IPS DF 19.7 (cell line): ENCODE measurements at regions not wholly inside any gene's neighbourhood (a gene's known extent, or its start where the extent isn't known, plus 50 kb on each side); places are given as distances from the start of the nearest gene placed in this dataset.
"Not testable (repeated sequence)": the region's sequence is repeated elsewhere in the genome, so short reads cannot be mapped to it uniquely, and the experiment has no call there.

ENCODE experiments used
- DNase-seq: peaks from one replicate; pipeline ENCODE4 v3.0.0-alpha.2; 2013; ENCODE audit warnings: low read depth, low spot score

DNA sequence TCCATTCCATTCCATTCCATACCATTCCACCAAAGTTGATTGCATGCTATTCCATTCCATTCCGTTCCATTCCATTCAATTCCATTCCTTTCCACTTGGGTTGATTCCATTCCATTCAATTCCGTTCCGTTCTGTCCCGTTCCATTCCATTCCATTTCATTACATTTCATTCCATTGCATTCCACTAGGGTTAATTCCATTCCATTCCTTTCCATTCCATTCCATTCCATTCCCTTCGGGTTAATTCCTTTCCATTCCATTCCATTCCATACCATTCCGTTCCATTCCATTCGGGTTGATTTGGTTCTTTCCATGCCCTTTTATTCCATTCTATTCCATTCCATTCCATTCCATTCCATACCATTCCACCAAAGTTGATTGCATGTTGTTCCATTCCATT lies 131.9 kb downstream of the CWH43 start:
- DNase-seq: not testable (repeated sequence)

GRCh38 chr4:49118379-49119212 lies 132.5 kb downstream of the CWH43 start:
- not testable (repeated sequence) for DNase-seq

GRCh38 chr4:49119345-49119744 lies 133.3 kb downstream of the CWH43 start:
- DNase-seq: not testable (repeated sequence)

DNA sequence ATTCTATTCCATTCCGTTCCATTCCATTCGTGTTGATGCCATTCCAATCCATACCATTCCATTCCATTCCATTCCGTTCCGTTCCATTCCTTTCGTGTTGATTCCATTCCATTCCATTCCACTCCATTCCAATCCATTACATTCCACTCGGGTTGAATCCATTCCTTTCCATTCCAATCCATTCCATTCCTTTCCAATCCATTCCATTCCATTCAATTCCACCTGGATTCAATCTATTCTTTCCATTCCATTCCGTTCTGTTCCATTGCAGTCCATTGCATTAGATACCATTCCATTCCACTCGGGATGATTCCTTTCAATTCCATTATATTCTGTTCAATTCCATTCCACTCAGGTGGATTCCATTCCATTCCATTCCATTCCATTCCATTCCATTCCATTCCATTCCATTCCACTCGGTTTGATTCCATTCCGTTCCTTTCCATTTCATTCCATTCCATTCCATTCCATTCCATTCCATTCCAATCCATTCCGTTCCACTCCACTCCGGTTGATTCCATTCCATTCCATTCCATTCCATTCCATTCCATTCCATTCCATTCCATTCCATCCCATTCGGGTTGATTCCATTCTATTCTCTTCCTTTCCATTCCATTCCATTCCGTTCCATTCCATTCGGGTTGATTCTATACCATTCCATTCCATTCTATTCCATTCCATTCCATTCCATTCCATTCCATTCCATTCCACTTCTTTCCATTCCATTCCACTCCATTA lies 134.1 kb downstream of the CWH43 start:
- DNase-seq: not testable (repeated sequence)

- not testable (repeated sequence) for DNase-seq
These were observed 134.7 kb downstream of the CWH43 start for GRCh38 chr4:49120804-49121203.

- DNase-seq: not testable (repeated sequence)
These were observed 140.4 kb downstream of the CWH43 start for GRCh38 chr4:49126443-49126842.

DNA sequence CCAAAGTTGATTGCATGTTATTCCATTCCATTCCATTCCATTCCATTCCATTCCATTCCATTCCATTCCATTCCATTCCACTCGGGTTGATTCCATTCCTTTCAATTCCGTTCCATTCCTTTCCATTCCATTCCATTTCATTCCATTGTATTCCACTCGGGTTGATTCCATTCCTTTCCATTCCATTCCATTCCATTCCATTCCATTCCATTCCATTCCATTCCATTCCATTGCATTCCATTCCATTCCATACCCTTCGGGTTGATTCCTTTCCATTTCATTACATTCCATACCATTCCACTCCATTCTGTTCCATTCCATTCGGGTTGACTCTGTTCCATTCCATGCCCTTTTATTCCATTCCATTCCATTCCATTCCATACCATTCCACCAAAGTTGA lies 140.8 kb downstream of the CWH43 start:
- not testable (repeated sequence) for DNase-seq

DNA sequence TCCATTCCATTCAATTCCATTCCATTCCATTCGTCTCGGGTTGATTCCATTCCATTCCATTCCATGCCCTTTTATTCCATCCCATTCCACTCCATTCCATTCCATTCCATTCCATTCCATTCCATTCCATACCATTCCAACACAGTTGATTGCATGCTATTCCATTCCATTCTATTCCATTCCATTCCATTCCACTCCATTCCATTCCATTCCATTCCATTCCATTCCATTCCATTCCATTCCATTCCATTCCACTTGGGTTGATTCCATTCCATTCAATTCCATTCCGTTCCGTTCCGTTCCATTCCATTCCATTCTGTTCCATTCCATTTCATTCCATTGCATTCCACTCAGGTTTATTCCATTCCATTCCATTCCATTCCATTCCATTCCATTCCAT lies 143.3 kb downstream of the CWH43 start:
- not testable (repeated sequence) for DNase-seq

DNA sequence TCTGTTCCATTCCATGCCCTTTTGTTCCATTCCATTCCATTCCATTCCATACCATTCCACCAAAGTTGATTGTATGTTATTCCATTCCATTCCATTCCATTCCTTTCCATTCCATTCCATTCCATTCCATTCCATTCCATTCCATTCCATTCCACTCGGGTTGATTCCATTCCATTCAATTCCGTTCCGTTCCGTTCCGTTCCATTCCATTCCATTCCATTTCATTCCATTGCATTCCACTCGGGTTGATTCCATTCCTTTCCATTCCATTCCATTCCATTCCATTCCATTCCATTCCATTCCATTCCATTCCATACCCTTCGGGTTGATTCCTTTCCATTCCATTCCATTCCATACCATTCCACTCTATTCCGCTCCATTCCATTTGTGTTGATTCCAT lies 143.8 kb downstream of the CWH43 start:
- DNase-seq: not testable (repeated sequence)

- not testable (repeated sequence) for DNase-seq
These were observed 144.6 kb downstream of the CWH43 start for GRCh38 chr4:49130724-49131123.

DNA sequence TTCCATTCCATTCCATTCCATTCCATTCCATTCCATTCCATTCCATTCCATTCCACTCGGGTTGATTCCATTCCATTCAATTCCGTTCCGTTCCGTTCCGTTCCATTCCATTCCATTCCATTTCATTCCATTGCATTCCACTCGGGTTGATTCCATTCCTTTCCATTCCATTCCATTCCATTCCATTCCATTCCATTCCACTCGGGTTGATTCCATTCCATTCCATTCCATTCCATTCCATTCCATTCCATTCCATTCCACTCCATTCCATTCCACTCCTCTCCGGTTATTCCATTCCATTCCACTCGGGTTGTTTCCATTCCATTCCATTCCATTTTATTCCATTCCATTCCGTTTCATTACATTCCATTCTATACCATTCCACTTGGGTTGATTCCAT lies 151.0 kb downstream of the CWH43 start:
- not testable (repeated sequence) for DNase-seq

DNA sequence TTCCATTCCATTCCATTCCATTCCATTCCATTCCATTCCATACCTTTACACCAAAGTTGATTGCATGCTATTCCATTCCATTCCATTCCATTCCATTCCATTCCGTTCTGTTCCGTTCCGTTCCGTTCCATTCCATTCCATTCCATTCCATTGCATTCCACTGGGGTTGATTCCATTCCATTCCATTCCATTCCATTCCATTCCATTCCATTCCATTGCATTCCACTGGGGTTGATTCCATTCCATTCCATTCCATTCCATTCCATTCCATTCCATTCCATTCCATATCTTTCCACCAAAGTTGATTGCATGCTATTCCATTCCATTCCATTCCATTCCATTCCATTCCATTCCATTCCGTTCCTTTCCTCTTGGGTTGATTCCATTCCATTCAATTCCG lies 151.9 kb downstream of the CWH43 start:
- not testable (repeated sequence) for DNase-seq

- DNase-seq: not testable (repeated sequence)
These were observed 152.7 kb downstream of the CWH43 start for GRCh38 chr4:49138818-49139217.

DNA sequence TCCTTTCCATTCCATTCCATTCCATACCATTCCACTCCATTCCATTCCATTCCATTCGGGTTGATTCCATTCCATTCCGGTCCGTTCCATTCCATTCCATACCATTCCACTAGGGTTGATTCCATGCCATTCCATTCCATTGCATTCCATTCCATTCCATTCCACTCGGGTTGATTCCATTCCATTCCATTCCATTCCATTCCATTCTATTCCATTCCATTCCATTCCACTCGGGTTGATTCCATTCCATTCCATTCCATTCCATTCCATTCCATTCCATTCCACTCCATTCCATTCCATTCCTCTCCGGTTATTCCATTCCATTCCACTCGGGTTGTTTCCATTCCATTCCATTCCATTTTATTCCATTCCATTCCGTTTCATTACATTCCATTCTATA lies 153.4 kb downstream of the CWH43 start:
- DNase-seq: not testable (repeated sequence)

- not testable (repeated sequence) for DNase-seq
These were observed 154.3 kb downstream of the CWH43 start for GRCh38 chr4:49140351-49140750.

- DNase-seq: not testable (repeated sequence)
These were observed 155.9 kb downstream of the CWH43 start for GRCh38 chr4:49141955-49142354.

- not testable (repeated sequence) for DNase-seq
These were observed 161.1 kb downstream of the CWH43 start for GRCh38 chr4:49147143-49147542.

GRCh38 chr4:49147596-49147995 lies 161.5 kb downstream of the CWH43 start:
- DNase-seq: not testable (repeated sequence)

- peak; percentile 95 for DNase-seq
These were observed 163.2 kb downstream of the CWH43 start for GRCh38 chr4:49149006-49149975.

DNA sequence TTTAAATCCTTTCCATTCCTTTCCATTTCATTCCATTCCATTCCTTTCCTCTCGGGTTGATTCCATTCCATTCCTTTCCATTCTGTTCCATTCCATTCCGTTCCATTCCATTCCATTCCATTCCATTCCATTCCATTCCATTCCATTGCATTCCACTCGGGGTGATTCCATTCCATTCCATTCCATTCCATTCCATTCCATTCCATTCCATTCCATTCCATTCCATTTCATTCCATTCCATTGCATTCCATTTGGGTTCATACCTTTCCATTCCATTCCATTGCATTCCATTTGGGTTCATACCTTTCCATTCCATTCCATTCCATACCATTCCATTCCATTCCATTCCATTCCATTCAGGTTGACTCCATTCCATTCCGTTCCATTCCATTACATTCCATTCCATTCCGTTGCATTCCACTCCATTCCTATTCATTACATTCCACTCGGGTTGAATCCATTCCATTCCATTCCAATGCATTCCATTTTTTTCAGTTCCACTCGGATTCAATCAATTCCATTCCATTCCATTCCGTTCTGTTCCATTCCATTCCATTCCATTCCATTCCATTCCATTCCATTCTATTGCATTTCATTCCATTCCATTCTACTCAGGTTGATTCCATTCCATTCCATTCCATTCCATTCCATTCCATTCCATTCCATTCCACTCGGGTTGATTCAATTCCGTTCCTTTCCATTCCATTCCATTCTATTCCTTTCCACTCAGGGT lies 164.4 kb downstream of the CWH43 start:
- DNase-seq: not testable (repeated sequence)

DNA sequence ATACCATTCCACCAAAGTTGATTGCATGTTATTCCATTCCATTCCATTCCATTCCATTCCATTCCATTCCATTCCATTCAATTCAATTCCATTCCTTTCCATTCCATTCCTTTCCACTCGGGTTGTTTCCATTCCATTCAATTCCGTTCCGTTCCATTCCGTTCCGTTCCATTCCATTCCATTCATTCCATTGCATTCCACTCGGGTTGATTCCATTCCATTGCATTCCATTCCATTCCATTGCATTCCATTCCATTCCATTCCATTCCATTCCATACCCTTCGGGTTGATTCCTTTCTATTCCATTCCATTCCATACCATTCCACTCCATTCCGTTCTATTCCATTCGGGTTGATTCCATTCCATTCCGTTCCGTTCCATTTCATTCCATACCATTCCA lies 166.9 kb downstream of the CWH43 start:
- DNase-seq: not testable (repeated sequence)
